ENCODE measurements at regions not wholly inside any gene's neighbourhood (a gene's known extent, or its start where the extent isn't known, plus 50 kb on each side); places are given as distances from the start of the nearest gene placed in this dataset.

GRCh38 chr7:52635021-52635420, 400.4 kb upstream of the POM121L12 start (continued):
- TF ChIP-seq CHD1 (IDR thresholded peaks at IDR 0.05; ENCODE audit: low read depth, low read length) (no peak), CBX8 (IDR thresholded peaks at IDR 0.05; ENCODE audit: borderline replicate concordance, low read depth, low read length) (no peak), RFX5 (IDR thresholded peaks at IDR 0.05; ENCODE audit: borderline replicate concordance, low read depth, low read length) (no peak), MAX (IDR thresholded peaks at IDR 0.05) (no peak)

All from H1 (cell line).